ENCODE measurements at regions not wholly inside any gene's neighbourhood (a gene's known extent, or its start where the extent isn't known, plus 50 kb on each side); places are given as distances from the start of the nearest gene placed in this dataset.

DNA sequence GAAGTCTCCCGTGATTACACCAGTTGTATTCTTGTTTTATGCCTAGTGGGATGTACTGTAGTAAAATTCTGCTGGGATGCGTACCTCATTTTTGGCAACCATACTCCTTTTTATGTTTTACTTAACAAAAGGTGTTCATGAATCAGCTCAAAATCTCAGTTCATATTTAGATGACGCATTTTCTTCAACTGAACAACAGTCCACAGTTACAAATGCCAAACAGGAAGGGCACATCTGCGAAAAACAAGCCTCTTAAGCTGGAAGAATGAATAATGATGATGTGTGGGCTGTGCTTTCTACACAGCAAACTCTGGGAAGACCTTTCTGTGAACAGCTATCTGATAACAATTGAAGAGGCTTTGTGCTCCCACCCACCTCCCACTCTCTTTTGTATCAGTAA is 68.4 kb upstream of the NRBF2 start:
- Histone ChIP-seq H3K4me1 (no peaks in the 10 kb centered on the region), H3K36me3 (no peaks in the 10 kb centered on the region), H3K4me3 (no peak overlapping the region), H3K27me3 (ENCODE audit: low read depth) (no peaks in the 10 kb centered on the region), H3K27ac (no peak overlapping the region), H3K9me3 (no peaks in the 10 kb centered on the region)
- DNase-seq = no peak
- intact Hi-C loops (cut with DNase I) = no loop called here
- TF ChIP-seq, protein P1, sequence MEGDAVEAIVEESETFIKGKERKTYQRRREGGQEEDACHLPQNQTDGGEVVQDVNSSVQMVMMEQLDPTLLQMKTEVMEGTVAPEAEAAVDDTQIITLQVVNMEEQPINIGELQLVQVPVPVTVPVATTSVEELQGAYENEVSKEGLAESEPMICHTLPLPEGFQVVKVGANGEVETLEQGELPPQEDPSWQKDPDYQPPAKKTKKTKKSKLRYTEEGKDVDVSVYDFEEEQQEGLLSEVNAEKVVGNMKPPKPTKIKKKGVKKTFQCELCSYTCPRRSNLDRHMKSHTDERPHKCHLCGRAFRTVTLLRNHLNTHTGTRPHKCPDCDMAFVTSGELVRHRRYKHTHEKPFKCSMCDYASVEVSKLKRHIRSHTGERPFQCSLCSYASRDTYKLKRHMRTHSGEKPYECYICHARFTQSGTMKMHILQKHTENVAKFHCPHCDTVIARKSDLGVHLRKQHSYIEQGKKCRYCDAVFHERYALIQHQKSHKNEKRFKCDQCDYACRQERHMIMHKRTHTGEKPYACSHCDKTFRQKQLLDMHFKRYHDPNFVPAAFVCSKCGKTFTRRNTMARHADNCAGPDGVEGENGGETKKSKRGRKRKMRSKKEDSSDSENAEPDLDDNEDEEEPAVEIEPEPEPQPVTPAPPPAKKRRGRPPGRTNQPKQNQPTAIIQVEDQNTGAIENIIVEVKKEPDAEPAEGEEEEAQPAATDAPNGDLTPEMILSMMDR (IDR thresholded peaks at IDR 0.05) = no peak
- ATAC-seq = no peak

DNA sequence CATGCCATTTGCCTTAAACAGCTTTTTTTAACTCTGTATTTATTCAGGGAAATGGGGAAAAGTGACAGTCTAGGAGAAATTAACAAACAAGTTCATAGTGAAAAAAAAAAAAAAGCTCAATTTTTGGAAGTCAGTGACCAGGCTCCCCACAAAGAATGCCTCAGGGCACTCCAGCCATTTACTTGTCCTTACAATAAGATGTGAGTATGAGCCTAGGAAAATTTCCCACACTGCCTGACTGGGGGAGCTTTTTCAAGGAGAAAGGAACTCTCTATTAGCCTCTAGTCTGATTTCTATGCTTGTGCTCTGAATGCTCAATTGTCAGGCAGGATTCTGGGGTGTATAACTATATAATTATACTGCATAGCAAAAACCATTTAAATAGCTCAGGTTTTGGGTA is 74.9 kb upstream of the NRBF2 start:
- intact Hi-C loops (cut with DNase I) = no loop called here
- ATAC-seq (no peak), DNase-seq (no peak)
- Histone ChIP-seq H3K4me3 (no peak overlapping the region), H3K4me1 (no peaks in the 10 kb centered on the region), H3K27ac (no peak overlapping the region), H3K27me3 (ENCODE audit: low read depth) (no peaks in the 10 kb centered on the region), H3K9me3 (no peaks in the 10 kb centered on the region), H3K36me3 (no peaks in the 10 kb centered on the region)
- TF ChIP-seq, protein P1 (IDR thresholded peaks at IDR 0.05) = no peak

DNA sequence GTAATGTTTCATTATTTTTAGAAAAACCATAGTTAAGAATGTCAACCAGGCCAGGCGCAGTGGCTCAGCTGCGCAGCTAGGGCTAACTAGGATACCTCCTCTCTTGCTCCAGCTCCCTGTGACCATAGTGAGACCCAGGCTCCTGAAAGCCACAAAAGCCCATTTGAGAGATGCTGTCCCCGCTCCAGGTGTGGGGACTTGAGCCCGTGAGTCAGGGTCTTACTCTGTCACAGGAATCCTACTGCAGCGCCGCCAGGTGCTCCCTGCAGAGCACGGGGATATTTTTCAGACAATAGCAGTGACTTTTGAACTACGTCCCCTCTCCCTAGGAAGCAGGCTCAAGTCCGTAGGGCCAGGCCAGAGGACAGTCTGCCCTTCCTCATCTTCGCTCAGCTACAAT is 75.6 kb upstream of the NRBF2 start:
- Histone ChIP-seq H3K9me3 (no peaks in the 10 kb centered on the region), H3K4me1 (no peaks in the 10 kb centered on the region), H3K27ac (no peak overlapping the region), H3K27me3 (ENCODE audit: low read depth) (no peaks in the 10 kb centered on the region), H3K36me3 (no peaks in the 10 kb centered on the region), H3K4me3 (no peak overlapping the region)
- intact Hi-C loops (cut with DNase I) = no loop called here
- DNase-seq = no peak
- ATAC-seq = no peak
- TF ChIP-seq, protein P1 (IDR thresholded peaks at IDR 0.05) = no peak

DNA sequence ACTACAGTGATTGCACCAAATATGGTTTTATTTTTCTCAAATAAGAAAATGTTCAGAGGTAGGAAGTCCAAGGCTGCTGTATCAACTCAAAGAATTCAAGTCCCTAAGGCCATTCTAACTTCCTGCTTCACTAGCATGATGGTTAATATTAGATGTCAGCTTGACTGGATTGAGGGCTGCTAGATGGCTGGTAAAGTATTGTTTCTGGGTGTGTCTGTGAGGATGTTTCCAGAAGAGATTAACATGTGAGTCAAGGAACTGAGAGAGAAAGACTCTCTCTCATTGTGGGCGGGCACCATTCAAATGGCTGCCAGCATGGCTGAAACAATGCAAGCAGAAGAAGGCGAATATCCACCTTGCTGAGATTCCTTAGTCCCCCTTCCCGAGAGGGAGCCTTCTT is 77.4 kb upstream of the NRBF2 start:
- H3K4me1 ChIP-seq = no peaks in the 10 kb centered on the region
- intact Hi-C loops (cut with DNase I) = no loop called here
- ATAC-seq = no peak
- no peak overlapping the region for H3K27ac ChIP-seq
- TF ChIP-seq, protein P1 (IDR thresholded peaks at IDR 0.05) = no peak
- no peaks in the 10 kb centered on the region for H3K36me3 ChIP-seq
- H3K27me3 ChIP-seq (ENCODE audit: low read depth) = no peaks in the 10 kb centered on the region
- H3K9me3 ChIP-seq = no peaks in the 10 kb centered on the region
- DNase-seq = no peak
- H3K4me3 ChIP-seq = no peak overlapping the region

DNA sequence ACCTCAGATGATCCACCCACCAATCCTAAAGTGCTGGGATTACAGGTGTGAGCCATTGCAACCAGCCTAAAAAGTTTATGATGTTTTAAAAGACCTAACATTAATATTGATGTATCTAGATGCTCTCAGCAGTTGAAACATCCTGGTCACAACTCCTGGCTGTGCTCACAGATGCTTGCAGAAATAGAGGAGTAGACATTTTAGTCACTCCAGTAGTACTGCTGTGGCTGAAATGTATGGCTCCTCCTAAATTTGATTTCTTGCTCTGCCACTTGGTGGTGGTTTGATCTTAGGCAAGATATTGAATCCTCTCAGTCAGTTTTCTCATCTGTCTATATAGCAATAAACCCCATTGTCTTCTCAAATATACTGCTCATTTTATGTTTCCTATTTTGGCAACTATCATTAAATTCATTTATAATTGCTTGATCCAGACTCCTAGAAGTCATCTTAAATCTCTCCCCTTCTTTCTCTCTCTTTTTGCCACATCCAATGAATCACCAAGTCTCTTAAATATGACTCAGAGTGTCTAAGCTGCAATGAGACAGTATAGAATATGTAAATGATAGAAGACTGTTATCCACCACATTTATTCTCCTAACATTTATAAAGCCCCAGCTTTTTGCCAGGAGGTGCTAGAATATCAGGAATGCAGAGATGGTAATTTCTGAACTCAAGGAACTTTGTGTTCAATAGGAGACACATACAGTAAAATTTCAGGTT is 78.1 kb upstream of the NRBF2 start:
- no peak overlapping the region for H3K4me3 ChIP-seq
- intact Hi-C loops (cut with DNase I) = no loop called here
- no peaks in the 10 kb centered on the region for H3K9me3 ChIP-seq
- TF ChIP-seq, protein P1 (IDR thresholded peaks at IDR 0.05) = no peak
- ATAC-seq (no peak), DNase-seq (no peak)
- no peak overlapping the region for H3K27ac ChIP-seq
- H3K36me3 ChIP-seq = no peaks in the 10 kb centered on the region
- no peaks in the 10 kb centered on the region for H3K27me3 ChIP-seq (ENCODE audit: low read depth)
- no peaks in the 10 kb centered on the region for H3K4me1 ChIP-seq

Measured in lower lobe of right lung (tissue), 2 donors.